Hematopoietic multipotent progenitor cell treated with erythropoietin and hydrocortisone succinate and interleukin-3 and kit ligand, for 6 days (in vitro differentiated cells): ENCODE measurements at regions not wholly inside any gene's neighbourhood (a gene's known extent, or its start where the extent isn't known, plus 50 kb on each side); places are given as distances from the start of the nearest gene placed in this dataset.
"Not testable (repeated sequence)": the region's sequence is repeated elsewhere in the genome, so short reads cannot be mapped to it uniquely, and the experiment has no call there.

ENCODE experiments used
- DNase-seq: peaks from one replicate; pipeline ENCODE4 v3.0.0-alpha.2; 2015

DNA sequence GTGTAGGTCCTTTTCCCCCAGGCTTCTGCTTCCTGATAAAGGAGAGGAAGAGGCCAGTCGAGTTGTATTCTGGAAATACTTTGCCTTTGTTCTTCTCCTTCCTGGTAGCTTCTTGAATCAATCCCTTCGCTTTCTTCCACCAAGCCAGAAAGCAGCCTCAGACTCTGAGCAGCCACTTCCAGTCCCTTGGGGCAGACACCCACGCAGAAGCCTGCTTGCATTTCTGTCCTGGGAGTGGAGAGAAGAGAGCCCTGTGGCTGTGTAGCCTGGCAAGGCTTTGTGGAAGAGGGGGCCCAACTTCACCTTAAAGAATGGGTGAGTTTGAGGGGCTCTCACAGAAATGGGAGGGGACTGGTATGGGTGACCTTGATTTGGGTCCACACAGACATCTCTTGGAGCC lies 211.0 kb upstream of the SSTR4 start:
- DNase-seq, result no peak

DNA sequence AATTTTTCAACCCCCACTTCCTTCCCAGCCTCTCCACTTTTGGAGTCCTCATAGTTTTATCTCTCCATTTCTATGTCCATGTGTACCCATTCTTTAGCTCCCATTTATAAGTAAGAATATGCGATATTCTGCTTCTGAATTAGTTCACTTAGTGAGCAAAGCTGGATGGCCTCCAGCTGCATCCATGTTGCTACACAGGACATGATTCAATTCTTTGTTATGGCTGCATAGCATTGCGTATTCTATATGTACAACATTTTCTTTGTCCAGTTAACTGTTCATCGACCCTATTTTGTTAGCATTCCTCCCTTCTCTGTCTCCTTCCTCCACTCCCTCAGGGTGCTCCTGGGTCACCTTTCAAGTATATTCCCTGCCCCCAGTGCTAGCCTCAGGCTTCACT lies 210.0 kb upstream of the SSTR4 start:
- DNase-seq, result no peak

DNA sequence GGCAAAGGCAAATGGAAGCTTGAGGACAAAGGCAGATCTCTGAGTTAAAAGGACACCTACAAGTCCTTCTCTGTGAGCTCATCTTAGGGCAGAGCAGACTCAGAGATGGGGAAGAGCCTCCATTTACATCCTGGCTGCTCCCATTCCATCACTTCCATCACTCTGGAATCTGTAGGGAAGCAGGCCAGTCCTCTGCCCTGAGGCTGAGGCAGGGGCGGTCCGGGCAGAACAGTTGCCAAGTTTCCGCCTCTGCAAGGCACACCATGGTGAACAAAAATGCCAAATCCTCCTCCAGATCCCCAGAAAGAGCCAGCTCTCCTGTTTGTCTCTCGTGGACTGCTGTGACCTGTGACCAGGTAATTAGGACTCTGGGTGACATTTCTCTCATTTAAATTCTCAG lies 209.6 kb upstream of the SSTR4 start:
- no peak for DNase-seq

DNA sequence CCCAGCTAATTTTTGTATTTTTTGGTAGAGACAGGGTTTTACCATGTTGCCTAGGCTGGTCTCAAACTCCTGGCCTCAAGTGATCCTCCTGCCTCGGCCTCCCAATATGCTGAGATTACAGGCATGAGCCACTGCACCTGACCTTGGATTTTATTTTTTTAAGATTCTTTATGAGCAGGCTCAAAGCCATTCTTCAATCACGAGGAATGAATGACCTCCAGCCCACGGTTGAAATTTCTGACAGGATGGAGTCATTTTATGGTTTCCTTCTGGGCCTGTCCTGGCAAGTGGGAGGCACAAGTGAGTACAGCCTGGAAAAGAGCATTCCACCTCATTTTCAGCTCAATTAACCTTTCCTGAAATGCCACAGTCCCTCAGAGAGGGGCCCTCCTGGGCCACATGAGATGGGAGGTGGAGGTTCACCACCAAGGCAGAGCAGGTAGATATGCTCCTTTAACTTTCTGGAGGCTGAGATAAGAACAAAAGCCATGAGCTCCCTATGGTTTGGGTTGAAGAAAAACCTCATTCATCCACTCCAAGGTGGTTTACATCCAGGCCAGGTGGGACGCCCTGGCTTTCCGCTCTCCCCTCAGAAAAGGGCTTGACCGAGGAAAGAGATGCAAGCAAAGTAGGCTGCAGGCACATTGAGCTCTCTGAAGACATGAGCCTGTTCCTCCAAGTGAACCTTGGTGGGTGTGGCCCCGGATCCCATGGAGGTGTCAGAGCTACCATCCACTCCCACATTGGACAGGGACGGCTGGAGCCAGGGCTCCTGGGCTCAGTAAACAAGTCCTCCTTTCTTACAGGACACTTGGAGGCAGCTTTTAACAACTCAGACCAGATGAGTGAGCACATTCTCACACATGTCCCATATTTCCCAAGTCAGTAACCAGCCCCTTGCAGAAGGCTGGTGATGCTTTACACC lies 208.5 kb upstream of the SSTR4 start:
- no peak for DNase-seq

DNA sequence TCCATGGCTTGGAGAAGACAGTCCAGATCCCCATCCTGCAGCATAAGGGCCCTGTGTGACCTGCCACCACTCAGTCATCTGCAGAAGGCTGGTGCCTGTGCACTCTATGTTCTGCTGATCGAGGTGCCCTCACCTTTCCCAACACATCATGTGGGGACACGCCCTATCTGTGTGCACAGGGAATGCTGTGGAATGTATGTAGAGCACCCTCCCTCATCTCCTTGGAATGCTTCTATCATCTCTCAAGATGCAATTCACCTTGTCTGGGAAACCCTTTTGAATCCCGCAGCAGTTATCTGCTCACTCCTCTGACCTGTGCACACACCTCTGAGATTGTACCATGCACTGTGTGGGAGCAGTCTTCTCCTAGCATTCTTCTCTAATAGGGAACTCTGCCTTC lies 207.2 kb upstream of the SSTR4 start:
- DNase-seq, result no peak

DNA sequence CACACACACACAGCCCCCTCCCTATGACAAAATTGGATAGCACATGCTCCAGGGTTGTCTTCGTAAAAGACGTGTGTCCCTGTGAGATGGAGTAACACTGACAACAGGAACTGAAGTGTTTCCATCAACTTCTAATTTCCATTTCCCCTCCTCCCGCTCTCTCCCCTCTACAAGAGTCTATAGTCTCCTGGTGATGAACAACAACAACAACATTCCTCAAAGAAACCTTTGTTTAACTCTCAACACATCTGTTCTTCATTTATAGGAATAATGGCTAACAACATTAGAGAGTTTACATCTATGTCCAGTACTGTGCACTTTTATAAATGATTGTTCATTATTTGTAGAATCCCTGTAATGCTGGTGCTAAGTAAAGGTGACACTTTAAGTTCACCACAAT lies 205.8 kb upstream of the SSTR4 start:
- DNase-seq, result no peak

DNA sequence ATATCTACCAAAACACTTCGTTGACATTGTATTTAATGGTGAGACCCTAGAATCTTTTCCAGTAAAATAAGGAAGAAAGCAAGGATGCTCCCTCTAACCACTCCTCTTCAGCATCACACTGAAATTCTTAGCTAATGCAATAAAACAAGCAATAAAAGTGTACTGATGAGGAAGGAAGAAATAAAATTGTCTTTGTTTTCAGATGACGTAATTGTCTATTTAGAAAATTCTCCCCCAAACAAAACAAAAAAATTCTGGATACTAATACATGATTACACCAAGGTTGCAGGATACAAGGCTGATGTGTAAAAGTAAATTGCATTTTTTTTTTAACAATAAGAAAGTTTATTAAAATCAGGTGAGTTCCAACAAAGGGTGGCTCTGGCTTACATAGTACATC lies 205.0 kb upstream of the SSTR4 start:
- DNase-seq, result no peak

DNA sequence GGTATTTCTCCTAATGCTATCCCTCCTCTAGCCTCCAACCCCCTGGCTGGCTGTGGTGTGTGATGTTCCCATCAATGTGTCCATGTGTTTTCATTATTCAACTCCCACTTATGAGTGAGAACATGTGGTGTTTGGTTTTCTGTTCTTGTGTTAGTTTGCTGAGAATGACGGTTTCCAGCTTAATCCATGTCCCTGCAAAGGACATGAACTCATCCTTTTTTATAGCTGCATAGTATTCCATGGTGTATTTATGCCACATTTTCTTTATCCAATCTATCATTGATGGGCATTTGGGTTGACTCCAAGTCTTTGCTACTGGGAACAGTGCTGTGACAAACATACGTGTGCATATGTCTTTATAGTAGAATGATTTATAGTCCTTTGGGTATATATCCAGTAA lies 204.4 kb upstream of the SSTR4 start:
- DNase-seq, result not testable (repeated sequence)

DNA sequence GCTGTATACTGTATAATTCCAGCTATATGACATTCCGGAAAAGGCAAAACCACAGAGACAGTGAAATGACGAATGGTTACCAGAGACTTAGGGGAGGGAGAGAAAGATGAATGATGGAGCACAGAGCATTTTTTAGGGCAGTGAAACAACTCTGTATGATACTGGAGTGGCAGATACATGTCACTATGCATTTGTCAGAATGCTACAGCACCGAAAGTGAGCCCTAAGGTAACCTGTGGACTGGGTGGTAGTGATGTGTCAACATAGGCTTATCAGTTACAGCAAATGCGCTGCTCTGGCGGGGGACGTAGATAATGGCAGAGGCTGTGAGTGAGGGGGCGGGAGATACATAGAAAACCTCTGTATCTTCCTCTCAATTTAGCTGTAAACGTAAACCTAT lies 201.3 kb upstream of the SSTR4 start:
- DNase-seq, result peak; percentile 41

DNA sequence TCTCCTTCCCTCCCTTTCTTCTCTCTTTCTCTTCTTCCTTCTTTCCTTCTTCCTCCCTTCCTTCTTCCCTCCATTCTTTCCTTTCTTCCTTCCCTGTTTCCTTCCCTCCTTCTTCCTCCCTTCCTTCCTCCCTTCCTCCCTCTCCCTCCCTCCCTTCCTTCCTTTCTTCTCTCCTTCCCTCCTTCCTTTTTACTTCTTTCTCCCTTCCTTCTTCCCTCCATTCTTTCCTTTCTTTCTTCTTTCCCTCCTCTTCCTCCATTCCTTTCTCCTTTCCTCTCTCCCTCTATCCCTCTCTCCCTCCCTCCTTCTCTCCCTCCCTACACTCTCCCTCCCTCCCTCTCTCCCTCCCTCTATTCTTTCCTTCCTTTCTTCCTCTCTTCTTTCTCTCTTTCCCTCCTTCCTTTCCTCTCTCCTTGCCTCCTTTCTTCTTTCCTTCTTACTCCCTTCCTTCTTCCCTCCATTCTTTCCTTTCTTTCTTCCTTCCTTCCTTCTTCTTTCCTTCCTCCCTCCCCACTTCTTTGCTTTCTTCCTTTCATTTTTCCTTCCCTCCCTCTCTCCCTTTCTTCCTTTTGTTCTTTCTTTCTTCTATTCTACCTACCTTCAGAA lies 200.4 kb upstream of the SSTR4 start:
- no peak for DNase-seq

DNA sequence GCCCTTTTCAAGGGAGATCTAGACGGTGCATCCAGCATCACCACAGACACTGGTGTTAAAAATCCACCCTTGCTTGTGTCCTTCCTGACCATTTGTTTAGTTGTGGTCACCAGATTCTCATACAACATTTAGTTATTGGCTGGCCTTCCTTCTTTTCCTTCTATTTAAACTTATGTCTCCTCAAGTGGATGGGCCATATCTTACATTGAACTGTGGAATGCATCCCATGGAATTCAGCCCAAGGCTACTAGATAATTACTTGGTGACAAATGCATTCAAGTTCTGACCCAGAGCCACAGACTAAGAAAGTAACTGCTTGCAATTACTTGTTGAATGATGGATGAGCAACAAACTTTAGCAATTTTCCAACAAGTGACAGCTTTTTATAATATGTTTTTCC lies 198.9 kb upstream of the SSTR4 start:
- no peak for DNase-seq

DNA sequence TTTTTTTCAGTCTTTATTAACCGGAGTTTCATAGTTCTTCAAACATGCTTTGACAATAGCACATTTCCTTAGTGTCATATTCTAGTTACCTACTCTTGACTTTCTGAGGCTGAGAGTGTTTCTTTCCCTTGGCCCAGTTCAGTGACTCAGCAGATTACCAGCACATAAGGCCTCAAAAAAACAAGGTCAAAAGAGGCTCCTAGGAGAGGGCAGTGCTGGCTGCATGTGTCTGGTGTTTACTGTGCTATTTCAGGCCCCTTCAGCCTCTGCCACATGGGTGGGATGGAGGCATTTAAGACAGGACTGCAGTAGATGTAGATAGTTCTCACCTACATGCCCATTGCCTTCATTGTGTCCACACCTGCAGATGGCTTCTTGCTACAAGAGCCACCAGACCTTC lies 198.2 kb upstream of the SSTR4 start:
- DNase-seq, result peak; percentile 12

DNA sequence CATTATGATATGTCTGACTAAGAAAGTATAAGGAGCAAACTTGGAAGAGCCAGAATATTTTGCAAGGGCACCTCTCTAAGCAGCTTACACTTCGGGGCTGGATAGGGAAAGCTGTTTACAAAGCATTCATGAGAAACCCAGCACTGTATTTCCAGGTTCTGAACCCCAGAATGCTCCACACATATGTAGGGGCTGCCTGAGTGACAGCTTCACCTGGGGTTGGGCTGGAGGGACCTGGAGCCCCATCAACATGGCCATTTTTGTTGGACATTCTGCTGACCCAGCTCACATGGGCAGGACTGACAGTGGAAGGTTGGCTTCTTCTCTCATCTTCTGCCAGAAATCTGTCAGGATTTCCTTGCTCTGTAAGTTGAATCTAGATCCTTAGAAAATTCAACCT lies 197.1 kb upstream of the SSTR4 start:
- no peak for DNase-seq

DNA sequence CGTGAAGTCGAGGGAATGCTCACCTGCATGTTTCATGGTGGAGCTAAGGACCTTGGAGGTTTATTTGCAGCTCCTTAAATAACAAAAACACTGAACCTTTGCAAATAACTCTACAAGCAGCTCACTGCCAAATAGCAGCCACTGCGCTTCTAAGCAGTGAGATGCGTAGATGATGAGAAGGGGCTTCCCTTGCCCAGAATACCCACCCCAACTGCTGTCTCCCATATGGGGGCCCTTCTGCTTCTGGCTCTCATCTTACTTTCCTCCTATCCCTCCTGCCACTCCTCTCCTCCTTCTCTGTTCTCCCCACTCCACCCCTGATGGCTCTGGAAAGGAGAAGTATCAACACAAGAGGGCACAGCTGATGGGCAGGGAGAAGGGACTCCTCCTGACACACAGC lies 193.3 kb upstream of the SSTR4 start:
- DNase-seq, result no peak

DNA sequence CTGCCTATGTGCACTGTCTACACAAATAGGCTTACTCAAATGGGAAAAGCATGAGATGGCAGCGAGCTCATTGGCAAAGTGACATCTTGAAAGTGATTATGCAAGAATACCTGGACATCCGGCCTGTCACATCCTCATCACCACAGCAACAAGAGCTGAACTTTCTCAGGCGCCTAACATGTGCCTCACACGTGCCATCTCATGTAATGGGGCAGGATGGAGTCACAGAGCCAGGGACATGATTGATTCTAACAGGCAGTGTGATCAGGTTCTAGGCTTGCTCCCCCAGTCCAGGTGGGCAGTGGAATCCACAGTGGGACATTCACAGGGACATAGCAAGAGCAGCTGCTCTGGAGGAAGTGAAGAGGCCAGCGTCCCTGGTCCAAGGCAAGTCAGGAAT lies 192.3 kb upstream of the SSTR4 start:
- DNase-seq, result no peak

DNA sequence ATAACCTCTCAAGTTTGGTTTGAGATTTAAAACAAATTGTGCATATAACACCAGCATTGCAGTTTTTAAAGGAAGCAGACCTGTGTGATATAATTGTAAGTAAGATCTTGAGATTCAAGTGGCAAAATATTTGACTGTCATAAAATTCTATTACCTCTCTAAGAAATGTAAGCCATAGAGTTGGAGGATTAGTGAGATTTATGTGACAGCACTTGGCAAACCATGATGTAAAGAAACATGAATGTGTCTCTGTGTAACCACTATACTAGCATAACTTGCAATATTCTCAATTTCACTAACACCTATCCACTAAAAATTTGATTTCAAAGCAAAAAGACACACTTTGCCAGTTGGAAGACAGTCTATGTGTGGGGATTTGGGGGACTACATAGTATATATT lies 190.2 kb upstream of the SSTR4 start:
- DNase-seq, result no peak

DNA sequence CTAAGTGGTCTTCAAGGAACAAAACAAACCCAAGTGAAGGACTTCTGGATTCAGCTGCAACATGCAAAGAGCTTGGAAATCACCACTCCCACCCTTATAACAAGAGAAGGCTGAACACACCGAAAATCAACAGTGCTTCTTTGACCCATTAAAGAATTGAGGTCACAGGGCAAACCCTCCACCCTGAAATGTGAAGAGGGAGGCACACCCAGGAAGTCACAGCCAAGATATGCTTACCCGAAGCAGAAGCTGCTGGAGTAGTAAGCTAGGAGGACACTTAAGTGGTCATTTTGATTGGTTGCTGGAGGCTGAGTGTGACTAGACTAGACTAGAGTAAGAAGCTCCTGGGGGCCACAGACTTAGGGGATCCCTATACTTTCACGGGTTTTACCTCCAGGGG lies 188.2 kb upstream of the SSTR4 start:
- no peak for DNase-seq

DNA sequence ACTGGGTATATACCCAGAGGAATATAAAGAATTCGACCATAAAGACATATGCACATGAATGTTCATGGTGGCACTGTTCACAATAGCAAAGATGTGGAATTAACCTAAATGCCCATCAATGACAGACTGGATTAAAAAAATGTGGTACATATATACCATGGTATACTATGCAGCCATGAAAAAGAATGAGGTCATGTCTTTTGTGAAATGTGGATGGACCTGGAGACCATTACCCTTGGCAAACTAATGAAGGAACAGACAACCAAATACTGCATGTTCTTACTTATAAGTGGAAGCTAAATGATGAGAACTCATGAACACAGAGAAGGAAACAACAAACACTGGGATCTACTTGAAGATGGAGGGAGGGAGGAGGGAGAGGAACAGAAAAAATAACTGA lies 186.7 kb upstream of the SSTR4 start:
- DNase-seq, result no peak

DNA sequence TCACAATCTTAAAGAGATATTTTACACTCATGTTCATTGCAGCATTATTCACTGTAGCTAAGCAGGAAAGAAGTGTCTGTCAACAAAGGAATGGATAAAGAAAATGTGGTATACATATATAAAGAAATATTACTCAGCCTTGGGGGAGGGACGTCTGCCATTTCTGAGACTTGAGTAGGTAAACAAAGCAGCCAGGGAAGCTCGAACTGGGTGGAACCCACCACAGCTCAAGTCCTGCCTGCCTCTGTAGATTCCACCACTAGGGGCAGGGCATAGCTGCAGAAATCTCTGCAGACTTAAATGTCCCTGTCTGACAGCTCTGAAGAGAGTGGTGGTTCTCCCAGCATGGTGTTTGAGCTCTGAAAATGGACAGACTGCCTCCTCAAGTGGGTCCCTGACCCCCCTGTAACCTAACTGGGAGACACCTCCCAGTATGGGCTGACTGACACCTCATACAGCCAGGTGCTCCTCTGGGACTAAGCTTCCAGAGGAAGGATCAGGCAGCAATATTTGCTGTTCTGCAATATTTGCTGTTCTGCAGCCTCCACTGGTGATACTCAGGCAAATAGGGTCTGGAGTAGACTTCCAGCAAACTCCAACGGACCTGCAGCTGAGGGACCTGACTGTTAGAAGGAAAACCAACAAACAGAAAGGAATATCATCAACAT lies 183.3 kb upstream of the SSTR4 start:
- DNase-seq, result peak; percentile 51

DNA sequence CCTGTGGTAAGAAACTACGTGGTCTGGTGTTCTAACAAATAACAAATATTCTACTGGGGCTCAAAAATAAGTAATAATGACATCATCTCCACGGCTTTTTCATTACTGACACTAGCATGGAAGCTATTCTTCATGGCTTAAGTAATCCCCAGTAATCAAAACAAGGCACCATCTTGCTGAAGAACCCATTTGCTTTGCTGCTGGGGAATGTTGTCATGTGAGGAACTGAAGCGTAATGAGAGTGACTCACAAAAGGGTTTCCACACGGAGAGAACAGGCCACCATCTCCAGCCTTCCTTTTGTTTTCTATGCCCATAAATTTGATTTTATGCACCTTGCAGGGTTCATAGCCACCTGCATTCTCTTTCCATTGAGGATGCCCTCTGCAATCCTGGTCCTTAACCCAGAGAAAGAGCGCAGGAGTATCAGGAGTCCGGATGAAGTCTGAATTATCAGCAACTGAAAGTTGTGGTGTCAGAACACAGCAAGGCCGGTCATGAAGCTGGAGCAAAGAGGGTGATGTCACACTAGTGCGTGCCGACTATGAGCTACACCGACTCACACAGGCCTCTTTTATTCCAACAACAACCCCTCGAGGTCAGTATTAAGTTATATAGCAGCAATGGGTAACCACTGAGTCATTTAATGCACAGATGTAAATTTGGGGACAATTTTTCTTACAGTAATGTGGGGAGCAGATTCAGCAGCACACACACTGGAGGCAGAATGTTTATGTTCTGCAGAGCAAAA lies 173.7 kb upstream of the SSTR4 start:
- DNase-seq, result no peak

DNA sequence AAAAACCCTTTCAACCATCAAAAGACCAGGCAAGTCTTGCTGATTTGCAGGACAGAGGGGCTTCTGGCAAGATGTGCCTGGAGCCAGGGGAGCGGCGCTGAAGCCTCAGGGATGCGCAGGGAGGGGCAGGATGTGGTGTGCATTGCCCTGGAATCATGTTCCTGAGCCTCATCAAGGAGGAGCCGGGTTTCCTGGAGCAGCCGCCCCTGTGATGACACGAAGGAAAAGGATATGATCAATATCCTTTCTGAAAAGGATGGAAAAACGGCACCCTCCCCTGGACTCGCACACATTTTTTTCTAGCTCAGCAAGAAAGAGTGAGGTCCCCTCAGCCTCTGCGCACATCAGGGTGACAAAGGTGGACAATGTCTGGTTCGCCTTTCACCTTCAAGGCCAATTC lies 173.1 kb upstream of the SSTR4 start:
- DNase-seq, result no peak

DNA sequence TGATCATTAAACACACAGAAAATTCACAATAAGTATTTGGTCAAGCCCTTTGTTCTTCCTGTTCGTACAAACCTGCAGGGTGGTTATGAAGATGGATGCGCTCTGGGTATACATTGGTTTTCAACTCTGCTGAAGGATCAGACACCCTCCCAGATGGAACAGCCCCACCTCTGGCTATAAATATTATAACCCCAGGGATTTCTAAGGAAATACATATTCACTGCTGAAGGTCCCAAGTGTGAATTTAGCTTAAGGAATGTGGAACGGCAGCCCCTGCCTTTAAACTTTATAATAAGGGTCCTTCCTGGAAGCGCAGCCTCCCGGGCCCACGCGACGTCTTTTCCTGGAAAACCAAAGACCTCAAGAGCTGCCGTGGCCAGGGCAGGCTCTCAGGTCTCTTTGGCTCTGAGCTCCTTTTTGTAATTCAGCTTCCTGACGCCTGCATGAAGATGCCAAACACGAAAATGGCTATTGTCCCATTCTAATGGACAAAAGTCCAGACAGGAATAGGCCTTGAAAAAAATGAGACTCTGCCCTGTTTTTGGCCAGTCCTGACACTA lies 172.4 kb upstream of the SSTR4 start:
- DNase-seq, result no peak

DNA sequence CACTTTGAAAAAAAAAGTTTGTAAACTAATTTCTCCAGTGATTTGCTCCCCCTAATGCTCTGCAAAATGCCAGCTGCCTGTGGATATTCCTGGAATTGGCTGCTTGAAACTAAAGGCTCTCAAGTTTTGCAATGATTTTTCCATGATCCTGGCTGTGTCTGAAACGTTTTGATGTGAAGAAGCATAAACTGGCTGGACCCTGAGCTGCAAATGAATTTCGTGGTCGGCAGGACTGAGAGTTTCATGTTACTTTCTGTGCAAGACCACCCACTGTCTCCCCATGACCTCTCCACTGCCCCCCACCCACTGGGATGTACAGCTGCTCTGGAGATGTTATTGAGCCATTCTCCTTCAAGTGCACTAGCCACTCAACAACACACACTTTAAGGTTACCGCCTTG lies 171.3 kb upstream of the SSTR4 start:
- DNase-seq, result no peak
